H9 (cell line): ENCODE measurements at regions not wholly inside any gene's neighbourhood (a gene's known extent, or its start where the extent isn't known, plus 50 kb on each side); places are given as distances from the start of the nearest gene placed in this dataset.

ENCODE experiments used
- DNase-seq: peaks from one replicate; pipeline ENCODE4 v3.0.0-alpha.2; 2017
- H2AFZ ChIP-seq: one replicate; pipeline ENCODE4 v1.6.1; 2013; ENCODE audit warnings: mild to moderate bottlenecking, low read length, control low read depth, moderate library complexity
- H2AK5ac ChIP-seq: 2 replicates; pipeline ENCODE4 v1.6.1; 2013; ENCODE audit warnings: low read length, control low read depth, mixed read lengths; ENCODE audit not compliant: insufficient read length
- H2BK120ac ChIP-seq: one replicate; pipeline ENCODE4 v1.6.1; 2013; ENCODE audit warnings: low read depth, mild to moderate bottlenecking, low read length, control low read depth, inconsistent platforms; ENCODE audit not compliant: poor library complexity, severe bottlenecking
- H2BK12ac ChIP-seq: 2 replicates; pipeline ENCODE4 v1.6.1; 2013; ENCODE audit warnings: low read length, control low read depth, mixed read lengths, low read depth; ENCODE audit not compliant: insufficient read length
- H2BK15ac ChIP-seq: 2 replicates; pipeline ENCODE4 v1.6.1; 2013; ENCODE audit warnings: low read depth, low read length, control low read depth
- H2BK20ac ChIP-seq: one replicate; pipeline ENCODE4 v1.6.1; 2013; ENCODE audit warnings: low read depth, mild to moderate bottlenecking, low read length, control low read depth, inconsistent platforms; ENCODE audit not compliant: poor library complexity, severe bottlenecking
- H2BK5ac ChIP-seq: 2 replicates; pipeline ENCODE4 v1.6.1; 2013; ENCODE audit warnings: low read length, control low read depth, mixed read lengths; ENCODE audit not compliant: insufficient read length
- H3K14ac ChIP-seq: 2 replicates; pipeline ENCODE4 v1.6.1; 2013; ENCODE audit warnings: low read length, control low read depth; ENCODE audit not compliant: insufficient read depth
- H3K18ac ChIP-seq: 2 replicates; pipeline ENCODE4 v1.6.1; 2013; ENCODE audit warnings: low read depth, mild to moderate bottlenecking, mixed read lengths, low read length, control low read depth; ENCODE audit not compliant: insufficient read length
- H3K23ac ChIP-seq: 2 replicates; pipeline ENCODE4 v1.6.1; 2013; ENCODE audit warnings: low read length, control low read depth, mixed read lengths, low read depth; ENCODE audit not compliant: insufficient read length
- H3K23me2 ChIP-seq: 2 replicates; pipeline ENCODE4 v1.6.1; 2013; ENCODE audit warnings: low read depth, mild to moderate bottlenecking, mixed read lengths, low read length, control low read depth; ENCODE audit not compliant: insufficient read length, poor library complexity, severe bottlenecking
- H3K27ac ChIP-seq: 2 replicates; pipeline ENCODE4 v1.5.1; 2013; ENCODE audit warnings: low read length, control low read depth, mixed read lengths, low read depth; ENCODE audit not compliant: insufficient read length
- H3K27me3 ChIP-seq: 2 replicates; pipeline ENCODE4 v1.6.1; 2013; ENCODE audit warnings: low read length, control low read depth, inconsistent platforms; ENCODE audit not compliant: insufficient read depth
- H3K4ac ChIP-seq: 2 replicates; pipeline ENCODE4 v1.6.1; 2013; ENCODE audit warnings: low read depth, mild to moderate bottlenecking, control low read depth, inconsistent platforms, low read length, moderate library complexity
- H3K4me1 ChIP-seq: 2 replicates; pipeline ENCODE4 v1.6.1; 2013; ENCODE audit warnings: low read length, control low read depth, inconsistent platforms; ENCODE audit not compliant: insufficient read depth
- H3K4me2 ChIP-seq: 2 replicates; pipeline ENCODE4 v1.6.1; 2013; ENCODE audit warnings: low read length, control low read depth, mixed read lengths; ENCODE audit not compliant: insufficient read length, insufficient read depth
- H3K56ac ChIP-seq: 2 replicates; pipeline ENCODE4 v1.6.1; 2013; ENCODE audit warnings: low read depth, mild to moderate bottlenecking, mixed read lengths, low read length, control low read depth; ENCODE audit not compliant: insufficient read length
- H3K79me1 ChIP-seq: 2 replicates; pipeline ENCODE4 v1.6.1; 2013; ENCODE audit warnings: low read depth, mild to moderate bottlenecking, moderate library complexity, low read length, control low read depth, inconsistent platforms; ENCODE audit not compliant: insufficient read depth, poor library complexity, severe bottlenecking
- H3K79me2 ChIP-seq: 2 replicates; pipeline ENCODE4 v1.6.1; 2013; ENCODE audit warnings: low read length, control low read depth, inconsistent platforms; ENCODE audit not compliant: insufficient read depth
- H3K9ac ChIP-seq: 2 replicates; pipeline ENCODE4 v1.6.1; 2013; ENCODE audit warnings: low read length, control low read depth, mixed read lengths; ENCODE audit not compliant: insufficient read length; ENCODE audit errors: extremely low read depth
- H3K9me3 ChIP-seq: one replicate; pipeline ENCODE4 v1.6.1; 2013; ENCODE audit warnings: low read depth, low read length, inconsistent platforms; ENCODE audit not compliant: control insufficient read depth
- H3T11ph ChIP-seq: one replicate; pipeline ENCODE4 v1.6.1; 2013; ENCODE audit warnings: mild to moderate bottlenecking, low read length, control low read depth, inconsistent platforms
- H4K20me1 ChIP-seq: one replicate; pipeline ENCODE4 v1.6.1; 2013; ENCODE audit not compliant: control insufficient read depth, insufficient read length, insufficient read depth
- H4K5ac ChIP-seq: 2 replicates; pipeline ENCODE4 v1.6.1; 2013; ENCODE audit warnings: low read depth, mild to moderate bottlenecking, mixed read lengths, low read length, control low read depth; ENCODE audit not compliant: insufficient read length
- H4K8ac ChIP-seq: replicated peaks from 2 replicates; pipeline ENCODE4 v1.6.1; 2013; ENCODE audit warnings: low read length, control low read depth, mixed read lengths, low read depth; ENCODE audit not compliant: insufficient read length
- H4K91ac ChIP-seq: 2 replicates; pipeline ENCODE4 v1.6.1; 2013; ENCODE audit warnings: low read depth, mild to moderate bottlenecking, moderate library complexity, mixed read lengths, low read length, control low read depth; ENCODE audit not compliant: insufficient read length
- H3K27ac Mint-ChIP-seq, 3 experiments: 2 replicates in 2 of 3; 3 replicates in 1 of 3; pipeline ENCODE4 v1.8.0; 2020 to 2021; ENCODE audit warnings: mixed read lengths in 3 of 3, mild to moderate bottlenecking in 1 of 3, moderate library complexity in 1 of 3
- H3K27me3 Mint-ChIP-seq: 2 replicates; pipeline ENCODE4 v1.8.0; 2021; ENCODE audit warnings: low read depth, mild to moderate bottlenecking, moderate library complexity, mixed read lengths
- H3K36me3 Mint-ChIP-seq, 3 experiments: 2 replicates in 2 of 3; 3 replicates in 1 of 3; pipeline ENCODE4 v1.8.0; 2020 to 2021; ENCODE audit warnings: low read depth in 3 of 3, mixed read lengths in 3 of 3; ENCODE audit not compliant: insufficient read depth in 1 of 3
- H3K4me1 Mint-ChIP-seq, 2 experiments: 2 replicates each; pipeline ENCODE4 v1.8.0; 2020; ENCODE audit warnings: mixed read lengths in 2 of 2
- H3K4me3 Mint-ChIP-seq, 2 experiments: 2 replicates in 1 of 2; 3 replicates in 1 of 2; pipeline ENCODE4 v1.8.0; 2020 to 2021; ENCODE audit warnings: mild to moderate bottlenecking in 2 of 2, mixed read lengths in 2 of 2, moderate library complexity in 1 of 2
- H3K9me3 Mint-ChIP-seq, 2 experiments: 2 replicates in 1 of 2; 3 replicates in 1 of 2; pipeline ENCODE4 v1.8.0; 2020; ENCODE audit warnings: mild to moderate bottlenecking in 2 of 2, mixed read lengths in 2 of 2, moderate library complexity in 1 of 2
- CTCF ChIP-seq: fragments of 200-600 bp; sonication (generic); conservative IDR thresholded peaks from 3 replicates; pipeline ENCODE4 v1.8.0; 2021; ENCODE audit warnings: antibody characterized with exemption, mild to moderate bottlenecking
- WGBS: extraction: QIAGEN DNeasy Blood & Tissue Kit; methylation state at CpG from one replicate; pipeline ENCODE4 v1.1.7; 2013; ENCODE audit warnings: missing lambda C conversion rate, low lambda C conversion rate, mixed read lengths; ENCODE audit not compliant: insufficient read length; ENCODE audit errors: extremely low coverage; 5-methylcytosine and 5-hydroxymethylcytosine counted together

DNA sequence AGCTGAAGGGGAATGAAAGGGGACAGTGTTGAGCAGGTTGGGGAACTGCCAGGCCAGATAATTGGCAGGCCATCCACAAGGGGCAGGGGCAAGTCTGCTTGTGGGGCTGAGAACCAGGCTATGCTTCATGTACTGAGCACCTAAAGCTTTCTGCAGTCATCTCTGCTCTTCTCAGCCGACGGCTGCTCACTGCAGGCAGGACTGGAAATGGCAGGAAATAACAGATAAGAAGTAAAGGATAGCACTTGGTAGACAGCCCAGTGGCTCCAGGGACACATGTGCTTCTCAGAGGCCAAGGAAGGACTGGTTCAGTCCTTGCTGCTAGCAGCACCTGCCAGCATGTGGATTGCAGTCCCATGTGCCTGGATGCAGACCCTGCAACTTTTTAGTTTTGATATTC, 89.8 kb downstream of the CD164 start:
- no peaks in the 10 kb centered on the region for H3K4me1 ChIP-seq
- Mint-ChIP-seq H3K4me3 (no peak overlapping the region), H3K27ac (no peak overlapping the region), H3K4me1 (peaks cover 26% of the 10 kb centered on the region in 2 experiments), H3K27me3 (peaks cover 2% of the 10 kb centered on the region), H3K9me3 (no peaks in the 10 kb centered on the region), H3K36me3 (no peaks in the 10 kb centered on the region)
- H3K14ac ChIP-seq = no peak overlapping the region; the same call in 1 of the 2 replicates
- H2BK12ac ChIP-seq = no peak overlapping the region
- no peak overlapping the region for H4K8ac ChIP-seq
- no peaks in the 10 kb centered on the region for H3K23me2 ChIP-seq
- H2AFZ ChIP-seq = no peak overlapping the region
- no peak overlapping the region for H3K27ac ChIP-seq
- peak; percentile 34 for DNase-seq
- no peak overlapping the region for H3K18ac ChIP-seq
- no peak overlapping the region for H3K4me2 ChIP-seq
- no peak overlapping the region for H3K56ac ChIP-seq
- H2BK120ac ChIP-seq = no peak overlapping the region
- H3K27me3 ChIP-seq = no peaks in the 10 kb centered on the region
- H3T11ph ChIP-seq = no peak overlapping the region
- no peak overlapping the region for H2BK5ac ChIP-seq
- no peaks in the 10 kb centered on the region for H3K79me1 ChIP-seq
- WGBS = no CpG with 5 or more reads among the region's 2 CpGs
- H3K4ac ChIP-seq = no peak overlapping the region
- H2BK20ac ChIP-seq = no peak overlapping the region
- no peak overlapping the region for H4K91ac ChIP-seq
- no peak overlapping the region for H3K9ac ChIP-seq
- H3K9me3 ChIP-seq = no peaks in the 10 kb centered on the region
- H3K23ac ChIP-seq = no peak overlapping the region
- no peak overlapping the region for H2AK5ac ChIP-seq
- H3K79me2 ChIP-seq = no peaks in the 10 kb centered on the region
- no peak overlapping the region for H4K5ac ChIP-seq
- peaks cover 3% of the 10 kb centered on the region for H4K20me1 ChIP-seq
- no peak overlapping the region for H2BK15ac ChIP-seq
- no peak for TF ChIP-seq CTCF
